GM12875 (cell line): ENCODE measurements at regions not wholly inside any gene's neighbourhood (a gene's known extent, or its start where the extent isn't known, plus 50 kb on each side); places are given as distances from the start of the nearest gene placed in this dataset.

Experiments
- H3K4me3 ChIP-seq: one replicate; pipeline ENCODE4 v1.5.1; 2011; ENCODE audit warnings: low read depth, low read length, control low read depth
- CTCF ChIP-seq: IDR thresholded peaks from 2 replicates; pipeline ENCODE4 v1.5.1; 2011; ENCODE audit warnings: low read depth, mild to moderate bottlenecking, control low read depth, inconsistent platforms, low read length, moderate library complexity, borderline replicate concordance; ENCODE audit not compliant: insufficient read depth

GRCh38 chr13:103762523-103762922, 696.3 kb upstream of the SLC10A2 start:
- no peak for TF ChIP-seq CTCF
- no peak overlapping the region for H3K4me3 ChIP-seq

GRCh38 chr13:103759361-103759760, 693.1 kb upstream of the SLC10A2 start:
- H3K4me3 ChIP-seq = no peak overlapping the region

GRCh38 chr13:103758222-103758621, 692.0 kb upstream of the SLC10A2 start:
- no peak overlapping the region for H3K4me3 ChIP-seq
- TF ChIP-seq CTCF = no peak

More at GRCh38 chr13:103759361-103759760, 693.1 kb upstream of the SLC10A2 start:
- no peak for TF ChIP-seq CTCF

GRCh38 chr13:103757361-103757760, 691.1 kb upstream of the SLC10A2 start:
- no peak overlapping the region for H3K4me3 ChIP-seq
- no peak for TF ChIP-seq CTCF

GRCh38 chr13:103754783-103755182, 688.6 kb upstream of the SLC10A2 start:
- no peak for TF ChIP-seq CTCF
- H3K4me3 ChIP-seq = no peak overlapping the region

- no peak overlapping the region for H3K4me3 ChIP-seq
- no peak for TF ChIP-seq CTCF
These were observed 668.6 kb upstream of the SLC10A2 start for GRCh38 chr13:103734837-103735236.

- TF ChIP-seq CTCF = no peak
- no peak overlapping the region for H3K4me3 ChIP-seq
These were observed 665.7 kb upstream of the SLC10A2 start for GRCh38 chr13:103731959-103732358.
